T-cell (primary cell): ENCODE measurements at regions not wholly inside any gene's neighbourhood (a gene's known extent, or its start where the extent isn't known, plus 50 kb on each side); places are given as distances from the start of the nearest gene placed in this dataset.

Experiments used
- ATAC-seq, 4 experiments: fragments of 200-7000 bp in 3 of 4; fragments of 150-1000 bp in 1 of 4; cut with Tn5 transposase; replicated peaks in 1 of 4; 1 replicate in 3 of 4; 2 replicates in 1 of 4; pipeline ENCODE4 v1.10.0; 2021; ENCODE audit warnings: moderate library complexity in 3 of 4, mild to moderate bottlenecking in 2 of 4, moderate number of reproducible peaks in 1 of 4
- CTCF ChIA-PET, 2 donors: fragments of 300-600 bp; sonication (Branson Sonifier 250); formaldehyde crosslinking; loops; one replicate each; lab custom pipeline; 2022; ENCODE audit warnings: antibody characterized with exemption in 2 of 2; lab: Charles Lee
- POLR2A ChIA-PET, 2 donors: fragments of 300-600 bp; sonication (Branson Sonifier 250); formaldehyde crosslinking; loops; one replicate each; lab custom pipeline; 2022; ENCODE audit warnings: antibody characterized with exemption in 2 of 2; lab: Charles Lee
- DNase-seq, 35 experiments: peaks; one replicate each; pipeline versions ENCODE4 v3.0.0 to v3.0.0-alpha.2; 2013 to 2023
- H3K27ac ChIP-seq: one replicate; pipeline ENCODE4 v1.5.1; 2013; ENCODE audit warnings: low read length
- H3K27me3 ChIP-seq, 2 experiments: replicated peaks in 1 of 2; 1 replicate in 1 of 2; 2 replicates in 1 of 2; pipeline versions ENCODE4 v1.6.1 to v1.7.0; 2013; ENCODE audit warnings: low read length in 1 of 2, mixed read lengths in 1 of 2; ENCODE audit not compliant: control insufficient read depth in 2 of 2, insufficient read depth in 2 of 2; ENCODE audit errors: extremely low read depth in 1 of 2
- H3K36me3 ChIP-seq, 2 donors: 1 replicate in 1 of 2; 2 replicates in 1 of 2; pipeline versions ENCODE4 v1.6.1 to v1.7.0; 2013; ENCODE audit warnings: low read length in 1 of 2; ENCODE audit not compliant: control insufficient read depth in 2 of 2, insufficient read depth in 1 of 2; ENCODE audit errors: extremely low read depth in 1 of 2
- H3K4me1 ChIP-seq, 2 experiments: 1 replicate in 1 of 2; 2 replicates in 1 of 2; pipeline versions ENCODE4 v1.6.1 to v1.7.0; 2013; ENCODE audit warnings: low read length in 2 of 2, mixed read lengths in 1 of 2; ENCODE audit not compliant: insufficient read depth in 2 of 2, control insufficient read depth in 1 of 2; ENCODE audit errors: extremely low read depth in 1 of 2
- H3K4me3 ChIP-seq, 2 donors: 1 replicate in 1 of 2; 2 replicates in 1 of 2; pipeline versions ENCODE4 v1.5.1 to v1.7.0; 2013; ENCODE audit warnings: mild to moderate bottlenecking in 2 of 2, low read length in 1 of 2, moderate library complexity in 1 of 2; ENCODE audit not compliant: control insufficient read depth in 1 of 2; ENCODE audit errors: extremely low read depth in 1 of 2
- H3K9me3 ChIP-seq: 2 replicates; pipeline ENCODE4 v1.7.0; 2013
- H3K27ac Mint-ChIP-seq, 2 donors: one replicate each; pipeline ENCODE4 v1.8.0; 2020 to 2021; ENCODE audit warnings: mild to moderate bottlenecking in 2 of 2, mixed read lengths in 2 of 2
- H3K27me3 Mint-ChIP-seq, 2 donors: one replicate each; pipeline ENCODE4 v1.8.0; 2021 to 2022; ENCODE audit warnings: mixed read lengths in 2 of 2
- H3K36me3 Mint-ChIP-seq: one replicate; pipeline ENCODE4 v1.8.0; 2021; ENCODE audit warnings: mixed read lengths
- H3K4me1 Mint-ChIP-seq, 3 donors: one replicate each; pipeline ENCODE4 v1.8.0; 2020 to 2022; ENCODE audit warnings: mixed read lengths in 3 of 3, mild to moderate bottlenecking in 1 of 3
- H3K4me3 Mint-ChIP-seq, 3 donors: one replicate each; pipeline ENCODE4 v1.8.0; 2020 to 2022; ENCODE audit warnings: mild to moderate bottlenecking in 3 of 3, mixed read lengths in 3 of 3, moderate library complexity in 3 of 3
- H3K9me3 Mint-ChIP-seq, 3 donors: one replicate each; pipeline ENCODE4 v1.8.0; 2020 to 2022; ENCODE audit warnings: mixed read lengths in 3 of 3
- WGBS: methylation state at CpG from one replicate; pipeline ENCODE4 v1.1.5; 2013; ENCODE audit warnings: missing lambda C conversion rate; ENCODE audit not compliant: insufficient coverage; 5-methylcytosine and 5-hydroxymethylcytosine counted together

DNA sequence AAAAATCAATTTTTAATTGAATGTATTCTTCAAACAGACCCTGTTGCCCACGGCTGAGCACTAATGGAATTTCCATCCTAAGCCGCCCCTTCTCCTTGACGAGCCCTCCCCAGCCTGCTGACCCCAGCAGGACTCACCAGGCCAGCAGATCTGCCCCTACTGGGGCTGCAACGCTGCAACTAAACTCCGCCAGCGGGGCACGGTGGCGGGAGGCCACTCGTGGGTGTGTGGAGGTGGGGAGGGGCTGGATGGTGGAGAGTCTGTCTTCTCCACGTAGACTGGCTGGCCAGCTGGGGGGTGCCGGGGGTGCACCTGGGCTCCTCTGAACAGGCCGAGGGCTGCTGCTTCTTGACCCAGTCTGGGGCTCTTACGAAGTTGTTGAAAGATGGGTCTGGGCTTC, 67.8 kb downstream of the ENGASE start:
- Histone ChIP-seq H3K27me3 (peaks cover 0 to 53% of the 10 kb centered on the region in 2 experiments), H3K4me1 (no peaks in the 10 kb centered on the region), H3K4me3 (no peak overlapping the region), H3K9me3 (no peaks in the 10 kb centered on the region), H3K27ac (no peak overlapping the region), H3K36me3 (no peaks in the 10 kb centered on the region)
- ChIA-PET POLR2A (no interaction called here), CTCF (no interaction called here)
- ATAC-seq (no peak), DNase-seq (no peak)
- Mint-ChIP-seq H3K4me1 (no peaks in the 10 kb centered on the region), H3K27ac (no peak overlapping the region), H3K4me3 (no peak overlapping the region), H3K27me3 (peaks cover 9 to 25% of the 10 kb centered on the region in 2 donors), H3K36me3 (no peaks in the 10 kb centered on the region), H3K9me3 (peaks cover 0 to 4% (median 0%) of the 10 kb centered on the region in 3 donors)
- 73% methylated on average over 10 of the region's 13 CpGs for WGBS

DNA sequence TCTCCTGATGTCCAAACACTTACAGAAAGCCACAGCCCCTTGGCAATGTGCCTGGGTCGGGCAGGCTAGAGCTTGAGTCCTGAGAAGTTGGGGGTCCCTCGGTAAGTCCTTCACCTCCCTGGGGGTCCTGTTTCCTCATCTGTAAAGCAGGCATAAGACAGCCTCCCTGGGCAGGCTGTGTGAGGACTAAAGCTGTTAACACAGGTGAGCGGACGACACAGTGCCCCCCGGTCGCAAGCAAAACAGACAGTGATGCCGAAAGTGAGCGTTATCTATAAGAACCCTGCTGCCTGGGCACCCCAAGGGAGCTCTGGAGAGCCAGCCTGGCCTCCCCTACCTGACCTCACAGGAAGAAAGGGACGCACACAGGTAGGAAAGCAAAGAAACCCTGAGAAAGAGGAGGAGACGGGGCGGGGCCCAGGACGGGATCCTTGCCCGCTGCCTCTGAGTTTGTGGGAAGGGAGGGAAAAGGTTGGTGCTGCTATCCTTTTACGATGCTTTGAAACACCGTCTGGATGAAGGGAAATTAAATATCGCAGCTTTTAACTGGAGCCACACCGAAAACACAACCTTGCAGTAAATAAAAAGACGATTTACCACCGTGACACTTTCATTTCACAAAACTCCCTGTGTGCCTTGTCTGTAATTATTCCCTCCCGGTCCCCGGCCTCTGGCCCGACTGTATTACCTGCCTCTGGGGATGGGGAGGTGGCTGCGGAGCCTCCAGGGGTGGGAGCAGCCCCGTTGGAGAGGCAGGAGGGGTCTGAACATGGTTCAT, 67.1 kb downstream of the ENGASE start:
- 81% methylated on average over 4 of the region's 24 CpGs for WGBS
- no peaks in the 10 kb centered on the region for H3K36me3 ChIP-seq
- CTCF ChIA-PET = no interaction called here

DNA sequence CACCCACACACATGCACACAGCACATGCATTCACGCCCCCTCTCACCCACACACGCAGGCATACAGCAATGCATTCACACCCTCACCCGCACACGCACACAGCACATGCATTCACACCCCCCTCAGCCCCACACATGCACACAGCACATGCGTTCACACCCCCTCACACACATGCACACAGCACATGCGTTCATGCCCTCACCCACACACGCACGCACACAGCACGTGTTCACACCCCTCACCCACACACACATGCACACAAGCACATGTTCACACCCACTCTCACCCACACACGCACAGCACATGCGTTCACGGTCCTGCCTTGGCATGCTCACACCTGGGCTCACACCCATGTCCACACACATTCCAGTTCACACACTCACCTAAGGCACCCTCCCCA, 64.2 kb downstream of the ENGASE start:
- H3K27me3 Mint-ChIP-seq = peaks cover 13 to 39% of the 10 kb centered on the region in 2 donors
- 94% methylated on average over 12 of the region's 12 CpGs for WGBS

More for the DNA sequence above, 67.1 kb downstream of the ENGASE start:
- POLR2A ChIA-PET = no interaction called here
- Histone ChIP-seq H3K27ac (no peak overlapping the region), H3K4me1 (no peaks in the 10 kb centered on the region), H3K9me3 (no peaks in the 10 kb centered on the region), H3K4me3 (no peak overlapping the region), H3K27me3 (peaks cover 0 to 56% of the 10 kb centered on the region in 2 experiments)
- Mint-ChIP-seq H3K27ac (peak overlapping the region in 1 of 2 donors; percentile 43), H3K36me3 (no peaks in the 10 kb centered on the region), H3K9me3 (peaks cover 0 to 4% (median 0%) of the 10 kb centered on the region in 3 donors), H3K27me3 (peaks cover 13 to 26% of the 10 kb centered on the region in 2 donors), H3K4me1 (no peaks in the 10 kb centered on the region), H3K4me3 (no peak overlapping the region)
- ATAC-seq = no peak
- no peak for DNase-seq

DNA sequence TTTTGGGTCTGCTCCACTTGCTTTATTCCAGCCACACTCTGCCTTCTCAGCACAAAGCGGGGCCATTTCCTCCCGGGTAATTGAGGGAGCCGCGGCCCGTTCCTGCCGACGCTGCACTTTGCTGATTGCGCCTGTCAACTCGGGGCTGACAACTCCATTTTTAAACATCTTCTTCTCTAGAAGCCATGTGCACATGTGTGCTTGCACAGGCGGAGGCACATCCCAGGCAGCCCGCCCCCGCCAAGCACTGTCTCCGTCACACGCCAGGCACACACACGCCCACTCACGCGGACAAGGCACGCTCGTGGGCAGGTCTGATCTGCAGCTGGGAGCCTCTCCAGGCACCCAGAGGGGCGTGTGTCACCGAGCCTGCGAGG, 63.2 kb downstream of the ENGASE start:
- H3K27ac Mint-ChIP-seq = no peak overlapping the region
- CTCF ChIA-PET = no interaction called here
- peaks cover 17 to 42% of the 10 kb centered on the region in 2 donors for H3K27me3 Mint-ChIP-seq

More for the DNA sequence above, 64.2 kb downstream of the ENGASE start:
- no peak overlapping the region for H3K4me3 ChIP-seq
- Mint-ChIP-seq H3K4me1 (no peaks in the 10 kb centered on the region), H3K36me3 (no peaks in the 10 kb centered on the region), H3K27ac (no peak overlapping the region), H3K4me3 (no peak overlapping the region), H3K9me3 (peaks cover 0 to 4% (median 0%) of the 10 kb centered on the region in 3 donors)
- no peak overlapping the region for H3K27ac ChIP-seq
- peaks cover 0 to 72% of the 10 kb centered on the region in 2 experiments for H3K27me3 ChIP-seq
- POLR2A ChIA-PET = no interaction called here
- DNase-seq = no peak
- ATAC-seq = no peak
- H3K4me1 ChIP-seq = no peaks in the 10 kb centered on the region
- no peaks in the 10 kb centered on the region for H3K9me3 ChIP-seq
- CTCF ChIA-PET = no interaction called here
- no peaks in the 10 kb centered on the region for H3K36me3 ChIP-seq

DNA sequence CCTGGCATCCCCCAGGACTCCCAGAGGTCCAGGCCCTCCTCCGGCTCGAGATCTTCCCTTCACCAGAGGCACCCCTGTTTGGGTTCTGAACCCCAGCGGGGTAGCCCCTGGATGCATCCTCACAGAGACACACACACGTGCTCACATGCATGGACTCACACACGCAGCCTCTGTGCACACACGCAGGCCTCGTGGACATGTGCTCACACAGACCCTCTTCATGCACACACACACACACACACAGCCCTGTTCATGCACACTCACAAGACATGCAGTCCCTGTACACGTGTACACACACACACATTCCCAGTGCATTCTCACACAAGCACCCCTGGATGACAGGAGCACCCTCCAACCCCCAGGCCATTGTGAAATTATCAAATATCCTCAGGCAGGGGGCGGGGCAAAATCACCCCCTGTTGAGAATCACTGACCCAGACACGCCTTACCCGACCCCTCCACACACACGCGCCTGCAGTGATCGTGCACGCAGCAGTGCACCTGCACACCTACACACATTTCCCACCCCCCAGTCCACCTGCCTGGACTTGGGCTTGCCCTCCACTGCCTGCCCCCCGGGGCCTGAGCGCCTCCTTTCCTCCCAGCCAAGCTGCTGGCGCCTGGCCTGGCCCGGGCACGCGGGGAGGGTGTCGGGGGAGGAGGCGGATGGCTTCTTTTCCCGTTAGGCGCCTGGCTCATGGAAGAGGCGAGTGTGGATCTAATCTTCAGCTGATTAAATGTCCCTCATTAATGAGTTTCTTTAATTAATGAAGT, 62.6 kb downstream of the ENGASE start:
- WGBS = 71% methylated on average over 11 of the region's 26 CpGs
- H3K9me3 ChIP-seq = no peaks in the 10 kb centered on the region
- H3K36me3 ChIP-seq = no peaks in the 10 kb centered on the region
- peaks cover 0 to 4% (median 0%) of the 10 kb centered on the region in 3 donors for H3K9me3 Mint-ChIP-seq
- DNase-seq (no peak), ATAC-seq (no peak)
- H3K27ac Mint-ChIP-seq = no peak overlapping the region
- peaks cover 0 to 72% of the 10 kb centered on the region in 2 experiments for H3K27me3 ChIP-seq
- no peaks in the 10 kb centered on the region for H3K4me1 Mint-ChIP-seq
- H3K4me3 Mint-ChIP-seq = no peak overlapping the region
- H3K27ac ChIP-seq = no peak overlapping the region
- H3K4me3 ChIP-seq = no peak overlapping the region
- H3K36me3 Mint-ChIP-seq = no peaks in the 10 kb centered on the region
- ChIA-PET CTCF (no interaction called here), POLR2A (no interaction called here)
- H3K27me3 Mint-ChIP-seq = peaks cover 17 to 42% of the 10 kb centered on the region in 2 donors
- no peaks in the 10 kb centered on the region for H3K4me1 ChIP-seq

More for the DNA sequence above, 63.2 kb downstream of the ENGASE start:
- ATAC-seq (no peak), DNase-seq (no peak)
- Mint-ChIP-seq H3K4me3 (no peak overlapping the region), H3K4me1 (no peaks in the 10 kb centered on the region), H3K36me3 (no peaks in the 10 kb centered on the region), H3K9me3 (peaks cover 0 to 4% (median 0%) of the 10 kb centered on the region in 3 donors)
- WGBS = 68% methylated on average over 21 of the region's 22 CpGs
- no peak overlapping the region for H3K4me3 ChIP-seq
- peaks cover 0 to 72% of the 10 kb centered on the region in 2 experiments for H3K27me3 ChIP-seq
- POLR2A ChIA-PET = no interaction called here
- no peaks in the 10 kb centered on the region for H3K36me3 ChIP-seq
- no peak overlapping the region for H3K27ac ChIP-seq
- no peaks in the 10 kb centered on the region for H3K9me3 ChIP-seq
- no peaks in the 10 kb centered on the region for H3K4me1 ChIP-seq

DNA sequence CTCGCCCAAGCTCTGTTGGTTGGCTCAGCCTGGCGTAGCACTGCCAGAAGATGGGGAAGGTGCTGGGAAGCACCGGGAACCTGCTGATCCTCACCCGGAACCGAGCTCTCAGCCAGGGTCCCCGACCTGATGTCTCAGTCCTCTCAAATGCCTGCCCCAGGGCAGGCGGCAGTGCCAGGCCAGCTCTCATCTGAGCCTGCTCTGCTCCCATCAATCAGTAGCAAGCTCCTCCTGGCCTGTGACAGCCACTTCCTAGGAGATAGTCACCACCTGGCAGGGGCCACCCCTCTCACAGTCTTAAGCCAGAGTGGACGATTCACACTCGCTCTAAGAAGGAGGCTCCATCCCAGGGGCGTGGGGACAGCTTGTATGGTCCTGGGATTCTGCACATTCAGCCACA, 62.0 kb downstream of the ENGASE start:
- H3K4me3 Mint-ChIP-seq = no peak overlapping the region
- WGBS = 82% methylated on average over 10 of the region's 10 CpGs
- no peaks in the 10 kb centered on the region for H3K9me3 ChIP-seq
- ChIA-PET POLR2A (no interaction called here), CTCF (no interaction called here)
- H3K27me3 Mint-ChIP-seq = peaks cover 14 to 39% of the 10 kb centered on the region in 2 donors
- no peaks in the 10 kb centered on the region for H3K36me3 ChIP-seq
- no peaks in the 10 kb centered on the region for H3K36me3 Mint-ChIP-seq
- peaks cover 0 to 67% of the 10 kb centered on the region in 2 experiments for H3K27me3 ChIP-seq
- no peaks in the 10 kb centered on the region for H3K4me1 Mint-ChIP-seq
- H3K27ac ChIP-seq = no peak overlapping the region
- no peaks in the 10 kb centered on the region for H3K4me1 ChIP-seq
- no peak for ATAC-seq
- peaks cover 0 to 4% (median 0%) of the 10 kb centered on the region in 3 donors for H3K9me3 Mint-ChIP-seq
- DNase-seq = no peak
- H3K27ac Mint-ChIP-seq = no peak overlapping the region
- no peak overlapping the region for H3K4me3 ChIP-seq
